SK-N-SH (cell line): ENCODE measurements at regions not wholly inside any gene's neighbourhood (a gene's known extent, or its start where the extent isn't known, plus 50 kb on each side); places are given as distances from the start of the nearest gene placed in this dataset.
A peak's percentile ranks its signal among the peaks of the same experiment; 100 is the strongest.

Experiments used
- CTCF ChIA-PET: fragments of 300-600, 350-600 bp; formaldehyde crosslinking; extraction: SDS; loops from one replicate; lab custom pipeline; 2021; lab: Yijun Ruan, JAX
- POLR2A ChIA-PET: fragments of 350-600 bp; sonication (Branson Sonifier 250); formaldehyde crosslinking; extraction: SDS; loops from one replicate; lab custom pipeline; 2020; ENCODE audit warnings: antibody characterized with exemption, inconsistent platforms; lab: Yijun Ruan, JAX
- DNase-seq: peaks from one replicate; pipeline ENCODE4 v3.0.0; 2012
- H2AFZ ChIP-seq: fragments of 200-600 bp; sonication (generic); 2 replicates; pipeline ENCODE4 v1.8.1; 2016; ENCODE audit warnings: antibody characterized with exemption, mild to moderate bottlenecking, low read depth
- H3F3A ChIP-seq: fragments of 200-600 bp; sonication (generic); replicated peaks from 2 replicates; pipeline ENCODE3; 2016; ENCODE audit warnings: antibody characterized with exemption, mild to moderate bottlenecking; ENCODE audit not compliant: insufficient read depth
- H3K27ac ChIP-seq, 2 experiments: fragments of 200-500 bp in 1 of 2; fragments of 200-600 bp in 1 of 2; sonication (Bioruptor generic) in 1 of 2; sonication (generic), shearing (Covaris generic) in 1 of 2; 2 replicates each; pipeline versions ENCODE4 v1.5.1 to v1.6.1; 2014 to 2016; ENCODE audit warnings: low read depth in 2 of 2, inconsistent platforms in 1 of 2, low read length in 1 of 2, mild to moderate bottlenecking in 1 of 2, mixed read lengths in 1 of 2
- H3K27me3 ChIP-seq: fragments of 200-600 bp; sonication (generic), shearing (Covaris generic); 2 replicates; pipeline ENCODE4 v1.6.1; 2016; ENCODE audit warnings: mixed run types; ENCODE audit not compliant: insufficient read depth
- H3K36me3 ChIP-seq, 2 experiments: fragments of 200-500 bp in 1 of 2; fragments of 200-600 bp in 1 of 2; sonication (Bioruptor generic) in 1 of 2; sonication (generic) in 1 of 2; replicated peaks in 1 of 2; 2 replicates each; pipeline versions ENCODE3 to v1.5.1; 2014 to 2016; ENCODE audit warnings: low read length in 1 of 2, mild to moderate bottlenecking in 1 of 2; ENCODE audit not compliant: insufficient read depth in 2 of 2, control insufficient read depth in 1 of 2
- H3K4me1 ChIP-seq, 2 experiments: fragments of 200-500 bp in 1 of 2; fragments of 200-600 bp in 1 of 2; sonication (Bioruptor generic) in 1 of 2; sonication (generic), shearing (Covaris generic) in 1 of 2; 2 replicates each; pipeline versions ENCODE4 v1.5.1 to v1.6.1; 2014 to 2016; ENCODE audit warnings: low read depth in 1 of 2, low read length in 1 of 2, mixed run types in 1 of 2; ENCODE audit not compliant: insufficient read depth in 2 of 2, control insufficient read depth in 1 of 2
- H3K4me2 ChIP-seq: fragments of 200-600 bp; sonication (generic), shearing (Covaris generic); 2 replicates; pipeline ENCODE4 v1.6.1; 2017; ENCODE audit warnings: mixed run types
- H3K4me3 ChIP-seq, 2 experiments: fragments of 200-500 bp in 1 of 2; fragments of 200-600 bp in 1 of 2; sonication (Bioruptor generic) in 1 of 2; sonication (generic), shearing (Covaris generic) in 1 of 2; 2 replicates each; pipeline versions ENCODE4 v1.5.1 to v1.8.1; 2014 to 2016; ENCODE audit warnings: low read depth in 2 of 2, inconsistent platforms in 1 of 2, low read length in 1 of 2, mild to moderate bottlenecking in 1 of 2, mixed read lengths in 1 of 2, moderate library complexity in 1 of 2
- H3K79me2 ChIP-seq: fragments of 200-600 bp; sonication (generic); 2 replicates; pipeline ENCODE4 v1.8.1; 2017; ENCODE audit warnings: mild to moderate bottlenecking; ENCODE audit not compliant: insufficient read depth
- H3K9ac ChIP-seq: fragments of 200-600 bp; sonication (generic); 2 replicates; pipeline ENCODE4 v1.6.1; 2017; ENCODE audit warnings: mixed run types
- H3K9me2 ChIP-seq: fragments of 200-600 bp; sonication (generic); 2 replicates; pipeline ENCODE4 v1.6.1; 2017; ENCODE audit warnings: mixed run types
- H3K9me3 ChIP-seq: fragments of 200-600 bp; sonication (generic); 2 replicates; pipeline ENCODE4 v1.6.1; 2017; ENCODE audit warnings: mixed run types, mild to moderate bottlenecking, moderate library complexity
- H4K20me1 ChIP-seq: fragments of 200-600 bp; sonication (generic); 2 replicates; pipeline ENCODE4 v1.6.1; 2017; ENCODE audit warnings: mild to moderate bottlenecking, mixed run types; ENCODE audit not compliant: insufficient read depth
- CTCF ChIP-seq: fragments of 200-600 bp; sonication (generic); IDR thresholded peaks from 2 replicates; pipeline ENCODE4 v1.6.1; 2017; ENCODE audit warnings: antibody characterized with exemption, mild to moderate bottlenecking, moderate library complexity
- FOSL2 ChIP-seq: IDR thresholded peaks from 2 replicates; pipeline ENCODE4 v1.4.0; 2012; ENCODE audit warnings: low read depth, mild to moderate bottlenecking, moderate library complexity, borderline replicate concordance
- FOXJ3 ChIP-seq: sonication (generic); formaldehyde crosslinking; IDR thresholded peaks from 2 replicates; pipeline ENCODE4 v1.5.1; 2020; ENCODE audit warnings: mild to moderate bottlenecking, missing genetic modification reagents
- GABPA ChIP-seq: IDR thresholded peaks from 2 replicates; pipeline ENCODE4 v1.4.0; 2012; ENCODE audit warnings: low read depth, mild to moderate bottlenecking
- GATA2 ChIP-seq: sonication (generic); formaldehyde crosslinking; IDR thresholded peaks from 2 replicates; pipeline ENCODE4 v1.5.0; 2020; ENCODE audit warnings: mild to moderate bottlenecking, missing genetic modification reagents
- IRF3 ChIP-seq: fragments of 150-350 bp; IDR thresholded peaks from 2 replicates; pipeline ENCODE4 v1.6.1; 2016; ENCODE audit warnings: mild to moderate bottlenecking, low read depth, low read length
- MEF2A ChIP-seq: IDR thresholded peaks from 2 replicates; pipeline ENCODE4 v1.4.0; 2012; ENCODE audit warnings: low read depth, borderline replicate concordance
- MXI1 ChIP-seq: IDR thresholded peaks from 2 replicates; pipeline ENCODE4 v1.6.1; 2012; ENCODE audit warnings: mild to moderate bottlenecking, low read depth, low read length, improper control_type of control experiment
- NFIC ChIP-seq: IDR thresholded peaks from 2 replicates; pipeline ENCODE4 v1.4.0; 2012; ENCODE audit warnings: borderline replicate concordance
- NRF1 ChIP-seq: IDR thresholded peaks from 2 replicates; pipeline ENCODE4 v1.6.1; 2012; ENCODE audit warnings: low read depth, mild to moderate bottlenecking, low read length
- POLR2AphosphoS5 ChIP-seq: IDR thresholded peaks from 2 replicates; pipeline ENCODE4 v1.6.1; 2012; ENCODE audit warnings: low read depth, low read length
- RFX5 ChIP-seq: IDR thresholded peaks from 2 replicates; pipeline ENCODE4 v1.6.1; 2012; ENCODE audit warnings: mild to moderate bottlenecking, improper control_type of control experiment, low read length
- RXRA ChIP-seq: IDR thresholded peaks from 2 replicates; pipeline ENCODE4 v1.4.0; 2012; ENCODE audit warnings: low read depth, mild to moderate bottlenecking, borderline replicate concordance
- SIN3A ChIP-seq: IDR thresholded peaks from 2 replicates; pipeline ENCODE4 v1.6.1; 2012; ENCODE audit warnings: low read depth, mild to moderate bottlenecking, low read length, moderate library complexity, borderline replicate concordance
- TAF1 ChIP-seq: IDR thresholded peaks from 2 replicates; pipeline ENCODE4 v1.6.1; 2012; ENCODE audit warnings: low read depth, mild to moderate bottlenecking, low read length, moderate library complexity, borderline replicate concordance
- TCF12 ChIP-seq: IDR thresholded peaks from 2 replicates; pipeline ENCODE4 v1.4.0; 2012
- USF1 ChIP-seq: IDR thresholded peaks from 2 replicates; pipeline ENCODE4 v1.4.0; 2012; ENCODE audit warnings: low read depth, borderline replicate concordance
- WGBS: methylation state at CpG from one replicate; pipeline ENCODE4 v1.1.6; 2017; ENCODE audit warnings: low lambda C conversion rate; 5-methylcytosine and 5-hydroxymethylcytosine counted together

- no peaks in the 10 kb centered on the region for H3K9me3 ChIP-seq
- no peaks in the 10 kb centered on the region for H3K27me3 ChIP-seq
- peaks cover 6% of the 10 kb centered on the region for H3F3A ChIP-seq
- H3K4me1 ChIP-seq: peaks cover 0 to 3% of the 10 kb centered on the region in 2 experiments; a peak in 1 of 4 replicates
- no peak overlapping the region for H3K27ac ChIP-seq
- no peak overlapping the region for H3K4me3 ChIP-seq
- DNase-seq: no peak
- POLR2A ChIA-PET: no interaction called here
- no peak overlapping the region for H3K9ac ChIP-seq
- CTCF ChIA-PET: no interaction called here
- no peaks in the 10 kb centered on the region for H3K79me2 ChIP-seq
- H4K20me1 ChIP-seq: no peaks in the 10 kb centered on the region
- TF ChIP-seq NRF1: no peak
- no peak for TF ChIP-seq GABPA
- no peak for TF ChIP-seq FOXJ3 (CRISPR knock-in tag)
- TF ChIP-seq TCF12: peak; percentile 31; the same call in 1 of the 2 replicates
- no peak for TF ChIP-seq SIN3A
- no peak overlapping the region for H2AFZ ChIP-seq
- WGBS: 94% methylated on average over 2 of the region's 2 CpGs
- no peak overlapping the region for H3K4me2 ChIP-seq
- H3K9me2 ChIP-seq: no peaks in the 10 kb centered on the region
- no peaks in the 10 kb centered on the region for H3K36me3 ChIP-seq
Measured at GRCh38 chr18:44602380-44602779, 78.3 kb upstream of the SETBP1 start.

- no peak overlapping the region for H2AFZ ChIP-seq
- H3K4me3 ChIP-seq: no peak overlapping the region
- no peaks in the 10 kb centered on the region for H3K27me3 ChIP-seq
- 73% methylated on average over 1 of the region's 1 CpG for WGBS
- H3K27ac ChIP-seq: no peak overlapping the region
- H3K4me1 ChIP-seq: peaks cover 0 to 3% of the 10 kb centered on the region in 2 experiments; a peak in 1 of 4 replicates
- ChIA-PET POLR2A (no interaction called here), CTCF (interaction anchor here (0.8 to 1.0 kb wide), 2 partner anchors 10 to 1017 kb away, joined by 3 read pairs; no protein-coding TSS in a partner anchor)
- TF ChIP-seq NFIC: no peak
- no peak for TF ChIP-seq MEF2A
- TF ChIP-seq RFX5: no peak
- TF ChIP-seq FOSL2: no peak
- no peak for TF ChIP-seq GATA2 (CRISPR knock-in tag)
- no peak for TF ChIP-seq TAF1
- no peak for TF ChIP-seq MXI1
- no peak for TF ChIP-seq IRF3
- no peak for TF ChIP-seq CTCF
- no peak for TF ChIP-seq USF1
- no peak for TF ChIP-seq RXRA
- no peak for TF ChIP-seq GABPA
- TF ChIP-seq POLR2AphosphoS5: no peak
- H3K4me2 ChIP-seq: no peak overlapping the region
- H3K9me3 ChIP-seq: no peaks in the 10 kb centered on the region
- H3K9ac ChIP-seq: no peak overlapping the region
- no peaks in the 10 kb centered on the region for H4K20me1 ChIP-seq
- no peaks in the 10 kb centered on the region for H3K79me2 ChIP-seq
- H3K36me3 ChIP-seq: no peaks in the 10 kb centered on the region
- DNase-seq: no peak
- H3F3A ChIP-seq: peaks cover 4% of the 10 kb centered on the region
- H3K9me2 ChIP-seq: no peaks in the 10 kb centered on the region
Measured at GRCh38 chr18:44602845-44603244, 77.8 kb upstream of the SETBP1 start.
